ENCODE measurements at regions not wholly inside any gene's neighbourhood (a gene's known extent, or its start where the extent isn't known, plus 50 kb on each side); places are given as distances from the start of the nearest gene placed in this dataset.
A peak's percentile ranks its signal among the peaks of the same experiment; 100 is the strongest.

DNA sequence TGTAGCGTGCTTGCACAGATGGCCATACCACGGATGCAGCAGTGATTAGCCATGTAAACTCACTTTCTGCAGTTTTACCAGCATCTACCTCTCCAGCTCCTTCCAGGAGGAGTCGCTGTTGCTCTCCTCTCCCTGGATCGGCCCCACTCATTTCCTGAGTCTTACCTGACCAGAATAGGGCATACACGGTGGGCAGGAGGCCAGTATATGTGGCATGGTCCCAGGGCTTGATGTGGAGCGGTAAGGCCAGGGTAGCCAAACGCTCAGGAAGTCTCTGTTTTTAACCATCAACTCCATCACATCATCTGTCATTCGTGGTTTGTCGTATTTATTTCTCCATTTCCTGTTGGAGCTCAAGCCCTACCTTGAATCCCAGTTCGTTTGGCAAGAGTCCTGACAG lies 163.4 kb upstream of the USP24 start (continued):
- TF ChIP-seq, protein P1, sequence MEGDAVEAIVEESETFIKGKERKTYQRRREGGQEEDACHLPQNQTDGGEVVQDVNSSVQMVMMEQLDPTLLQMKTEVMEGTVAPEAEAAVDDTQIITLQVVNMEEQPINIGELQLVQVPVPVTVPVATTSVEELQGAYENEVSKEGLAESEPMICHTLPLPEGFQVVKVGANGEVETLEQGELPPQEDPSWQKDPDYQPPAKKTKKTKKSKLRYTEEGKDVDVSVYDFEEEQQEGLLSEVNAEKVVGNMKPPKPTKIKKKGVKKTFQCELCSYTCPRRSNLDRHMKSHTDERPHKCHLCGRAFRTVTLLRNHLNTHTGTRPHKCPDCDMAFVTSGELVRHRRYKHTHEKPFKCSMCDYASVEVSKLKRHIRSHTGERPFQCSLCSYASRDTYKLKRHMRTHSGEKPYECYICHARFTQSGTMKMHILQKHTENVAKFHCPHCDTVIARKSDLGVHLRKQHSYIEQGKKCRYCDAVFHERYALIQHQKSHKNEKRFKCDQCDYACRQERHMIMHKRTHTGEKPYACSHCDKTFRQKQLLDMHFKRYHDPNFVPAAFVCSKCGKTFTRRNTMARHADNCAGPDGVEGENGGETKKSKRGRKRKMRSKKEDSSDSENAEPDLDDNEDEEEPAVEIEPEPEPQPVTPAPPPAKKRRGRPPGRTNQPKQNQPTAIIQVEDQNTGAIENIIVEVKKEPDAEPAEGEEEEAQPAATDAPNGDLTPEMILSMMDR (IDR thresholded peaks at IDR 0.05; ENCODE audit: control extremely low read depth in 1 of 3, insufficient read depth in 1 of 3, low read depth in 1 of 3, low read length in 3 of 3), result peak; percentile 82 to 97 (median 88)
